ENCODE measurements at regions not wholly inside any gene's neighbourhood (a gene's known extent, or its start where the extent isn't known, plus 50 kb on each side); places are given as distances from the start of the nearest gene placed in this dataset.

- Histone ChIP-seq H3K27me3 (ENCODE audit: control insufficient read depth, insufficient read depth, low read length) (no peaks in the 10 kb centered on the region), H3K9me3 (ENCODE audit: control insufficient read depth, low read length) (no peaks in the 10 kb centered on the region), H3K36me3 (ENCODE audit: control insufficient read depth, insufficient read depth, low read length) (no peaks in the 10 kb centered on the region), H3K4me3 (ENCODE audit: low read depth, low read length) (no peak overlapping the region), H3K79me2 (no peaks in the 10 kb centered on the region), H3K9ac (no peak overlapping the region), H3K4me1 (no peaks in the 10 kb centered on the region), H3K27ac (no peak overlapping the region), H2AFZ (no peak overlapping the region), H3K4me2 (ENCODE audit: low read length) (no peak overlapping the region)
- TF ChIP-seq CTCF (IDR thresholded peaks at IDR 0.05): no peak
Observed at GRCh38 chr12:118680356-118680963, 300.9 kb upstream of the SRRM4 start.

GRCh38 chr12:118682656-118683055, 298.7 kb upstream of the SRRM4 start:
- no peaks in the 10 kb centered on the region for H3K27me3 ChIP-seq (ENCODE audit: control insufficient read depth, insufficient read depth, low read length)
- no peaks in the 10 kb centered on the region for H3K4me1 ChIP-seq
- no peaks in the 10 kb centered on the region for H3K79me2 ChIP-seq
- no peak overlapping the region for H3K4me3 ChIP-seq (ENCODE audit: low read depth, low read length)
- no peak overlapping the region for H3K9ac ChIP-seq
- no peaks in the 10 kb centered on the region for H3K36me3 ChIP-seq (ENCODE audit: control insufficient read depth, insufficient read depth, low read length)
- TF ChIP-seq CTCF (IDR thresholded peaks at IDR 0.05): no peak
- no peaks in the 10 kb centered on the region for H3K9me3 ChIP-seq (ENCODE audit: control insufficient read depth, low read length)
- H3K27ac ChIP-seq: no peak overlapping the region
- H3K4me2 ChIP-seq (ENCODE audit: low read length): no peak overlapping the region
- H2AFZ ChIP-seq: no peak overlapping the region

GRCh38 chr12:118685983-118686607, 295.2 kb upstream of the SRRM4 start:
- H3K9me3 ChIP-seq (ENCODE audit: control insufficient read depth, low read length): no peaks in the 10 kb centered on the region
- no peaks in the 10 kb centered on the region for H3K36me3 ChIP-seq (ENCODE audit: control insufficient read depth, insufficient read depth, low read length)
- H3K27me3 ChIP-seq (ENCODE audit: control insufficient read depth, insufficient read depth, low read length): no peaks in the 10 kb centered on the region
- no peak overlapping the region for H3K9ac ChIP-seq
- H2AFZ ChIP-seq: no peak overlapping the region
- H3K4me2 ChIP-seq (ENCODE audit: low read length): no peak overlapping the region
- H3K79me2 ChIP-seq: no peaks in the 10 kb centered on the region
- no peak overlapping the region for H3K27ac ChIP-seq
- no peaks in the 10 kb centered on the region for H3K4me1 ChIP-seq
- no peak for TF ChIP-seq CTCF (IDR thresholded peaks at IDR 0.05)
- H3K4me3 ChIP-seq (ENCODE audit: low read depth, low read length): no peak overlapping the region

- H3K4me2 ChIP-seq (ENCODE audit: low read length): no peak overlapping the region
- H2AFZ ChIP-seq: no peak overlapping the region
- TF ChIP-seq CTCF (IDR thresholded peaks at IDR 0.05): no peak
- H3K27ac ChIP-seq: no peak overlapping the region
- no peaks in the 10 kb centered on the region for H3K9me3 ChIP-seq (ENCODE audit: control insufficient read depth, low read length)
- no peak overlapping the region for H3K4me3 ChIP-seq (ENCODE audit: low read depth, low read length)
- no peaks in the 10 kb centered on the region for H3K27me3 ChIP-seq (ENCODE audit: control insufficient read depth, insufficient read depth, low read length)
- no peaks in the 10 kb centered on the region for H3K79me2 ChIP-seq
- H3K9ac ChIP-seq: no peak overlapping the region
- no peaks in the 10 kb centered on the region for H3K4me1 ChIP-seq
- no peaks in the 10 kb centered on the region for H3K36me3 ChIP-seq (ENCODE audit: control insufficient read depth, insufficient read depth, low read length)
Observed at GRCh38 chr12:118689793-118690192, 291.5 kb upstream of the SRRM4 start.

- Histone ChIP-seq H3K4me2 (ENCODE audit: low read length) (no peak overlapping the region), H3K27me3 (ENCODE audit: control insufficient read depth, insufficient read depth, low read length) (no peaks in the 10 kb centered on the region), H3K4me1 (no peaks in the 10 kb centered on the region), H3K4me3 (ENCODE audit: low read depth, low read length) (no peak overlapping the region), H3K27ac (no peak overlapping the region), H2AFZ (no peak overlapping the region), H3K9ac (no peak overlapping the region), H3K9me3 (ENCODE audit: control insufficient read depth, low read length) (no peaks in the 10 kb centered on the region), H3K36me3 (ENCODE audit: control insufficient read depth, insufficient read depth, low read length) (no peaks in the 10 kb centered on the region), H3K79me2 (no peaks in the 10 kb centered on the region)
- TF ChIP-seq CTCF (IDR thresholded peaks at IDR 0.05): no peak
Observed at GRCh38 chr12:118690506-118690905, 290.8 kb upstream of the SRRM4 start.
